BE2C (cell line): ENCODE measurements at regions not wholly inside any gene's neighbourhood (a gene's known extent, or its start where the extent isn't known, plus 50 kb on each side); places are given as distances from the start of the nearest gene placed in this dataset.

Experiments
- DNase-seq: peaks from one replicate; pipeline ENCODE4 v3.0.0-alpha.2; 2020
- H3K27me3 ChIP-seq: fragments of 250-450 bp; sonication (Bioruptor Pico); 2 replicates; pipeline ENCODE4 v1.5.1; 2020; ENCODE audit warnings: mild to moderate bottlenecking
- H3K36me3 ChIP-seq: fragments of 250-450 bp; sonication (Bioruptor Pico); 2 replicates; pipeline ENCODE4 v1.5.1; 2020; ENCODE audit warnings: mild to moderate bottlenecking
- H3K4me1 ChIP-seq: fragments of 250-450 bp; sonication (Bioruptor Pico); 2 replicates; pipeline ENCODE4 v1.5.1; 2020
- H3K4me3 ChIP-seq: 2 replicates; pipeline ENCODE4 v1.5.1; 2011; ENCODE audit warnings: low read depth, low read length
- H3K9me3 ChIP-seq: fragments of 250-450 bp; sonication (Bioruptor Pico); 2 replicates; pipeline ENCODE4 v1.5.1; 2020
- TF ChIP-seq, protein P1 (sequence below): IDR thresholded peaks from 2 replicates; pipeline ENCODE4 v1.5.1; 2012; ENCODE audit warnings: mild to moderate bottlenecking, low read depth, low read length

GRCh38 chr13:97878431-97879375 is 74.8 kb upstream of the IPO5 start:
- H3K36me3 ChIP-seq: no peaks in the 10 kb centered on the region
- peaks cover 34% of the 10 kb centered on the region for H3K27me3 ChIP-seq
- DNase-seq: no peak
- TF ChIP-seq, protein P1, sequence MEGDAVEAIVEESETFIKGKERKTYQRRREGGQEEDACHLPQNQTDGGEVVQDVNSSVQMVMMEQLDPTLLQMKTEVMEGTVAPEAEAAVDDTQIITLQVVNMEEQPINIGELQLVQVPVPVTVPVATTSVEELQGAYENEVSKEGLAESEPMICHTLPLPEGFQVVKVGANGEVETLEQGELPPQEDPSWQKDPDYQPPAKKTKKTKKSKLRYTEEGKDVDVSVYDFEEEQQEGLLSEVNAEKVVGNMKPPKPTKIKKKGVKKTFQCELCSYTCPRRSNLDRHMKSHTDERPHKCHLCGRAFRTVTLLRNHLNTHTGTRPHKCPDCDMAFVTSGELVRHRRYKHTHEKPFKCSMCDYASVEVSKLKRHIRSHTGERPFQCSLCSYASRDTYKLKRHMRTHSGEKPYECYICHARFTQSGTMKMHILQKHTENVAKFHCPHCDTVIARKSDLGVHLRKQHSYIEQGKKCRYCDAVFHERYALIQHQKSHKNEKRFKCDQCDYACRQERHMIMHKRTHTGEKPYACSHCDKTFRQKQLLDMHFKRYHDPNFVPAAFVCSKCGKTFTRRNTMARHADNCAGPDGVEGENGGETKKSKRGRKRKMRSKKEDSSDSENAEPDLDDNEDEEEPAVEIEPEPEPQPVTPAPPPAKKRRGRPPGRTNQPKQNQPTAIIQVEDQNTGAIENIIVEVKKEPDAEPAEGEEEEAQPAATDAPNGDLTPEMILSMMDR: no peak
- H3K4me3 ChIP-seq: no peak overlapping the region
- no peaks in the 10 kb centered on the region for H3K9me3 ChIP-seq
- no peaks in the 10 kb centered on the region for H3K4me1 ChIP-seq

DNA sequence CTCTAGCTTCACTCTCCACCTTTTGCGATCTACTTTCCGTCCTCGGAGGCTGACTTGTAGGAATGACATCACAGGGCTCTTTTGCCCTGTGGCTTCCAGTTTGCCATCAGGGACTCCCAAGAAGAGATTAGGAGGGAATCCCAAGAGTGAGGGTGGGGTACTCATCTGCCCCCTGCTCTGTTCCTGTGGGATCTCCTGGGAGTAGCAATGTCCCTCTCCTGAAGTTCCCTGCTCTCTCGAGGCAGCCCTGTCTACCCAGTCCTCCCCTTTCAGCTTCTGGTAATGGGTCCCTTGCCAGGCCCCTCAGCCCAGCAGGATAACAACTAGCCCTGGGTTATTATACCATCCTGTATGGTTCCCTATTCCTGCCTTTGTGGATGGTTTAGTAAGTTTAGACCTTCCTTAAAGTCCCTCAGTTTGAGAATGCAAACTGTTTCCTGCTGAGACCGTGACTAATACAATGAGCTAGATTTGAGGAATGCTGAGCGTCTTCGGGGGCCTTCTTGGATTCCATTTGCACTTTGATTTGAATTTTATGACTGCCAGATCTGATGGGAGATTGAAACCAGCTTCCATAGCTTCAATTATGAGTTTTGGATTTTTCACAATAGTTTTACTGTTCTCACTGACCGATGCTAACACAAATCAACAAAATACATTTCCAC is 73.7 kb upstream of the IPO5 start:
- TF ChIP-seq, protein P1: no peak
- peaks cover 25% of the 10 kb centered on the region for H3K27me3 ChIP-seq
- no peaks in the 10 kb centered on the region for H3K4me1 ChIP-seq
- H3K36me3 ChIP-seq: no peaks in the 10 kb centered on the region
- DNase-seq: no peak
- H3K4me3 ChIP-seq: no peak overlapping the region
- H3K9me3 ChIP-seq: no peaks in the 10 kb centered on the region

- Histone ChIP-seq H3K27me3 (peaks cover 19% of the 10 kb centered on the region), H3K9me3 (no peaks in the 10 kb centered on the region), H3K36me3 (no peaks in the 10 kb centered on the region), H3K4me1 (no peaks in the 10 kb centered on the region), H3K4me3 (no peak overlapping the region)
- TF ChIP-seq, protein P1: no peak
- DNase-seq: no peak
Observed at GRCh38 chr13:97880311-97880675, 73.2 kb upstream of the IPO5 start.

- peaks cover 7% of the 10 kb centered on the region for H3K27me3 ChIP-seq
- H3K4me3 ChIP-seq: no peak overlapping the region
- DNase-seq: no peak
- H3K4me1 ChIP-seq: no peaks in the 10 kb centered on the region
- TF ChIP-seq, protein P1: no peak
- H3K36me3 ChIP-seq: no peaks in the 10 kb centered on the region
- H3K9me3 ChIP-seq: no peaks in the 10 kb centered on the region
Observed at GRCh38 chr13:97881556-97881955, 71.9 kb upstream of the IPO5 start.

GRCh38 chr13:97883396-97883795 is 70.1 kb upstream of the IPO5 start:
- TF ChIP-seq, protein P1: no peak
- Histone ChIP-seq H3K36me3 (no peaks in the 10 kb centered on the region), H3K4me3 (no peak overlapping the region), H3K4me1 (no peaks in the 10 kb centered on the region), H3K9me3 (no peaks in the 10 kb centered on the region), H3K27me3 (peaks cover 4% of the 10 kb centered on the region)
- no peak for DNase-seq
